Liver (tissue), 3 donors: ENCODE measurements at regions not wholly inside any gene's neighbourhood (a gene's known extent, or its start where the extent isn't known, plus 50 kb on each side); places are given as distances from the start of the nearest gene placed in this dataset.

Source experiments
- EGR1 ChIP-seq, 2 donors: IDR thresholded peaks; 2 replicates each; pipeline ENCODE4 v1.6.1; 2016 to 2018; ENCODE audit warnings: antibody characterized with exemption in 2 of 2, low read depth in 2 of 2
- NR2F2 ChIP-seq: IDR thresholded peaks from 2 replicates; pipeline ENCODE4 v1.6.1; 2016; ENCODE audit warnings: antibody characterized with exemption
- RAD21 ChIP-seq, 2 donors: IDR thresholded peaks; 2 replicates each; pipeline ENCODE4 v1.6.1; 2016; ENCODE audit warnings: antibody characterized with exemption in 2 of 2, mild to moderate bottlenecking in 2 of 2
- SP1 ChIP-seq: IDR thresholded peaks from 2 replicates; pipeline ENCODE4 v1.6.1; 2018; ENCODE audit warnings: antibody characterized with exemption, mild to moderate bottlenecking
- YY1 ChIP-seq: IDR thresholded peaks from 2 replicates; pipeline ENCODE4 v1.6.1; 2016; ENCODE audit warnings: antibody characterized with exemption, mild to moderate bottlenecking
- TF ChIP-seq, protein P1 (sequence below): fragments of 150-350 bp; IDR thresholded peaks from 2 replicates; pipeline ENCODE4 v1.5.1; 2017; ENCODE audit warnings: improper control_type of control experiment, low read depth, low read length; ENCODE audit not compliant: missing input control
- TF ChIP-seq, protein P2 (sequence below): IDR thresholded peaks from 2 replicates; pipeline ENCODE4 v1.6.1; 2016; ENCODE audit warnings: antibody characterized with exemption
- TF ChIP-seq, protein P3 (sequence below): IDR thresholded peaks from 2 replicates; pipeline ENCODE4 v1.6.1; 2016; ENCODE audit warnings: antibody characterized with exemption
- TF ChIP-seq, protein P4 (sequence below): IDR thresholded peaks from 2 replicates; pipeline ENCODE4 v1.6.1; 2016; ENCODE audit warnings: antibody characterized with exemption, mild to moderate bottlenecking
- donor health status: healthy.
- donor health status: healthy.

DNA sequence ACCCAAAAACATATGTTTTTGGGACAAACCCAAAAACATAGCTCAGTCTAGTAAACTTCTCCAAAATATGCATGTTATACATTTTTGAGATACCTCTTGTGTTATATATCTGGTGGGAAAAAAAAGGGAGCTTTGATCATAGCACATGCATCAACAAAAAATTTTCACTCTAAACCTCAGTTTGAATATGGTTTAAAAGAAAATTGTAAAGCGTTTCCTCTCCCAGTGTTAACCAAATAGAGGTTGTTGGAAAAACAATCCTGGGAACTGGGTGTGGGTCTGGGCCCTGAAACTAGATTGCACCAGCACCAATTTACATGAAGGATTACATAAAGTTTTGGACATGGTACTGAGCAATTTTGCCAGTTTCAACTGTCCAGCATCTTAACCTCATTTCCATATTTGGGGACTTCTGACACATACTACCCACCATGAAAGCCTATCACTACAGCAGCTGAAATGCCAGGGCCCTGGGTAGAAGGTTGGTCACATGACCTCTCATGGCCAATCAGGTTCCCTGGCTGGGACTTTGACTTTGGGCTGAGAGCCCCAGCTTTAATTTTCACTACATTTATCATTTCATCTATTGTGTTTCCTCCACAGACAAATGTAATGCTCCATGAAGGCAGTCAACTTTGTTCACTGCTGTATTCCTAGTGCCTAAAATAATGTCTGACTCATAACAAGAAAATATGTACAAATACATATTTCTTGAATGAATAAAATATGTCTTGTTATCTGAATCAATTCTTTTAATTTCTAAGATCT is 150.7 kb downstream of the SETD4 start:
- TF ChIP-seq, protein P1, sequence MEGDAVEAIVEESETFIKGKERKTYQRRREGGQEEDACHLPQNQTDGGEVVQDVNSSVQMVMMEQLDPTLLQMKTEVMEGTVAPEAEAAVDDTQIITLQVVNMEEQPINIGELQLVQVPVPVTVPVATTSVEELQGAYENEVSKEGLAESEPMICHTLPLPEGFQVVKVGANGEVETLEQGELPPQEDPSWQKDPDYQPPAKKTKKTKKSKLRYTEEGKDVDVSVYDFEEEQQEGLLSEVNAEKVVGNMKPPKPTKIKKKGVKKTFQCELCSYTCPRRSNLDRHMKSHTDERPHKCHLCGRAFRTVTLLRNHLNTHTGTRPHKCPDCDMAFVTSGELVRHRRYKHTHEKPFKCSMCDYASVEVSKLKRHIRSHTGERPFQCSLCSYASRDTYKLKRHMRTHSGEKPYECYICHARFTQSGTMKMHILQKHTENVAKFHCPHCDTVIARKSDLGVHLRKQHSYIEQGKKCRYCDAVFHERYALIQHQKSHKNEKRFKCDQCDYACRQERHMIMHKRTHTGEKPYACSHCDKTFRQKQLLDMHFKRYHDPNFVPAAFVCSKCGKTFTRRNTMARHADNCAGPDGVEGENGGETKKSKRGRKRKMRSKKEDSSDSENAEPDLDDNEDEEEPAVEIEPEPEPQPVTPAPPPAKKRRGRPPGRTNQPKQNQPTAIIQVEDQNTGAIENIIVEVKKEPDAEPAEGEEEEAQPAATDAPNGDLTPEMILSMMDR: no peak
- TF ChIP-seq, protein P2, sequence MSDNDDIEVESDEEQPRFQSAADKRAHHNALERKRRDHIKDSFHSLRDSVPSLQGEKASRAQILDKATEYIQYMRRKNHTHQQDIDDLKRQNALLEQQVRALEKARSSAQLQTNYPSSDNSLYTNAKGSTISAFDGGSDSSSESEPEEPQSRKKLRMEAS: no peak
- no peak for TF ChIP-seq YY1
- no peak for TF ChIP-seq SP1
- TF ChIP-seq, protein P3, sequence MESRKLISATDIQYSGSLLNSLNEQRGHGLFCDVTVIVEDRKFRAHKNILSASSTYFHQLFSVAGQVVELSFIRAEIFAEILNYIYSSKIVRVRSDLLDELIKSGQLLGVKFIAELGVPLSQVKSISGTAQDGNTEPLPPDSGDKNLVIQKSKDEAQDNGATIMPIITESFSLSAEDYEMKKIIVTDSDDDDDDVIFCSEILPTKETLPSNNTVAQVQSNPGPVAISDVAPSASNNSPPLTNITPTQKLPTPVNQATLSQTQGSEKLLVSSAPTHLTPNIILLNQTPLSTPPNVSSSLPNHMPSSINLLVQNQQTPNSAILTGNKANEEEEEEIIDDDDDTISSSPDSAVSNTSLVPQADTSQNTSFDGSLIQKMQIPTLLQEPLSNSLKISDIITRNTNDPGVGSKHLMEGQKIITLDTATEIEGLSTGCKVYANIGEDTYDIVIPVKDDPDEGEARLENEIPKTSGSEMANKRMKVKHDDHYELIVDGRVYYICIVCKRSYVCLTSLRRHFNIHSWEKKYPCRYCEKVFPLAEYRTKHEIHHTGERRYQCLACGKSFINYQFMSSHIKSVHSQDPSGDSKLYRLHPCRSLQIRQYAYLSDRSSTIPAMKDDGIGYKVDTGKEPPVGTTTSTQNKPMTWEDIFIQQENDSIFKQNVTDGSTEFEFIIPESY: no peak
- TF ChIP-seq, protein P4, sequence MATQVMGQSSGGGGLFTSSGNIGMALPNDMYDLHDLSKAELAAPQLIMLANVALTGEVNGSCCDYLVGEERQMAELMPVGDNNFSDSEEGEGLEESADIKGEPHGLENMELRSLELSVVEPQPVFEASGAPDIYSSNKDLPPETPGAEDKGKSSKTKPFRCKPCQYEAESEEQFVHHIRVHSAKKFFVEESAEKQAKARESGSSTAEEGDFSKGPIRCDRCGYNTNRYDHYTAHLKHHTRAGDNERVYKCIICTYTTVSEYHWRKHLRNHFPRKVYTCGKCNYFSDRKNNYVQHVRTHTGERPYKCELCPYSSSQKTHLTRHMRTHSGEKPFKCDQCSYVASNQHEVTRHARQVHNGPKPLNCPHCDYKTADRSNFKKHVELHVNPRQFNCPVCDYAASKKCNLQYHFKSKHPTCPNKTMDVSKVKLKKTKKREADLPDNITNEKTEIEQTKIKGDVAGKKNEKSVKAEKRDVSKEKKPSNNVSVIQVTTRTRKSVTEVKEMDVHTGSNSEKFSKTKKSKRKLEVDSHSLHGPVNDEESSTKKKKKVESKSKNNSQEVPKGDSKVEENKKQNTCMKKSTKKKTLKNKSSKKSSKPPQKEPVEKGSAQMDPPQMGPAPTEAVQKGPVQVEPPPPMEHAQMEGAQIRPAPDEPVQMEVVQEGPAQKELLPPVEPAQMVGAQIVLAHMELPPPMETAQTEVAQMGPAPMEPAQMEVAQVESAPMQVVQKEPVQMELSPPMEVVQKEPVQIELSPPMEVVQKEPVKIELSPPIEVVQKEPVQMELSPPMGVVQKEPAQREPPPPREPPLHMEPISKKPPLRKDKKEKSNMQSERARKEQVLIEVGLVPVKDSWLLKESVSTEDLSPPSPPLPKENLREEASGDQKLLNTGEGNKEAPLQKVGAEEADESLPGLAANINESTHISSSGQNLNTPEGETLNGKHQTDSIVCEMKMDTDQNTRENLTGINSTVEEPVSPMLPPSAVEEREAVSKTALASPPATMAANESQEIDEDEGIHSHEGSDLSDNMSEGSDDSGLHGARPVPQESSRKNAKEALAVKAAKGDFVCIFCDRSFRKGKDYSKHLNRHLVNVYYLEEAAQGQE: no peak
- TF ChIP-seq RAD21 (IDR thresholded peaks at IDR 0.05): no peak
- no peak for TF ChIP-seq NR2F2
- no peak for TF ChIP-seq EGR1 (IDR thresholded peaks at IDR 0.05; ENCODE audit: low read depth in 2 of 2)
